H9 (cell line): ENCODE measurements at regions not wholly inside any gene's neighbourhood (a gene's known extent, or its start where the extent isn't known, plus 50 kb on each side); places are given as distances from the start of the nearest gene placed in this dataset.

ENCODE experiments used
- DNase-seq: peaks from one replicate; pipeline ENCODE4 v3.0.0-alpha.2; 2017
- H2AFZ ChIP-seq: one replicate; pipeline ENCODE4 v1.6.1; 2013; ENCODE audit warnings: mild to moderate bottlenecking, low read length, control low read depth, moderate library complexity
- H2AK5ac ChIP-seq: 2 replicates; pipeline ENCODE4 v1.6.1; 2013; ENCODE audit warnings: low read length, control low read depth, mixed read lengths; ENCODE audit not compliant: insufficient read length
- H2BK120ac ChIP-seq: one replicate; pipeline ENCODE4 v1.6.1; 2013; ENCODE audit warnings: low read depth, mild to moderate bottlenecking, low read length, control low read depth, inconsistent platforms; ENCODE audit not compliant: poor library complexity, severe bottlenecking
- H2BK12ac ChIP-seq: 2 replicates; pipeline ENCODE4 v1.6.1; 2013; ENCODE audit warnings: low read length, control low read depth, mixed read lengths, low read depth; ENCODE audit not compliant: insufficient read length
- H2BK15ac ChIP-seq: 2 replicates; pipeline ENCODE4 v1.6.1; 2013; ENCODE audit warnings: low read depth, low read length, control low read depth
- H2BK20ac ChIP-seq: one replicate; pipeline ENCODE4 v1.6.1; 2013; ENCODE audit warnings: low read depth, mild to moderate bottlenecking, low read length, control low read depth, inconsistent platforms; ENCODE audit not compliant: poor library complexity, severe bottlenecking
- H2BK5ac ChIP-seq: 2 replicates; pipeline ENCODE4 v1.6.1; 2013; ENCODE audit warnings: low read length, control low read depth, mixed read lengths; ENCODE audit not compliant: insufficient read length
- H3K14ac ChIP-seq: 2 replicates; pipeline ENCODE4 v1.6.1; 2013; ENCODE audit warnings: low read length, control low read depth; ENCODE audit not compliant: insufficient read depth
- H3K18ac ChIP-seq: 2 replicates; pipeline ENCODE4 v1.6.1; 2013; ENCODE audit warnings: low read depth, mild to moderate bottlenecking, mixed read lengths, low read length, control low read depth; ENCODE audit not compliant: insufficient read length
- H3K23ac ChIP-seq: 2 replicates; pipeline ENCODE4 v1.6.1; 2013; ENCODE audit warnings: low read length, control low read depth, mixed read lengths, low read depth; ENCODE audit not compliant: insufficient read length
- H3K23me2 ChIP-seq: 2 replicates; pipeline ENCODE4 v1.6.1; 2013; ENCODE audit warnings: low read depth, mild to moderate bottlenecking, mixed read lengths, low read length, control low read depth; ENCODE audit not compliant: insufficient read length, poor library complexity, severe bottlenecking
- H3K27ac ChIP-seq: 2 replicates; pipeline ENCODE4 v1.5.1; 2013; ENCODE audit warnings: low read length, control low read depth, mixed read lengths, low read depth; ENCODE audit not compliant: insufficient read length
- H3K27me3 ChIP-seq: 2 replicates; pipeline ENCODE4 v1.6.1; 2013; ENCODE audit warnings: low read length, control low read depth, inconsistent platforms; ENCODE audit not compliant: insufficient read depth
- H3K4ac ChIP-seq: 2 replicates; pipeline ENCODE4 v1.6.1; 2013; ENCODE audit warnings: low read depth, mild to moderate bottlenecking, control low read depth, inconsistent platforms, low read length, moderate library complexity
- H3K4me1 ChIP-seq: 2 replicates; pipeline ENCODE4 v1.6.1; 2013; ENCODE audit warnings: low read length, control low read depth, inconsistent platforms; ENCODE audit not compliant: insufficient read depth
- H3K4me2 ChIP-seq: 2 replicates; pipeline ENCODE4 v1.6.1; 2013; ENCODE audit warnings: low read length, control low read depth, mixed read lengths; ENCODE audit not compliant: insufficient read length, insufficient read depth
- H3K56ac ChIP-seq: 2 replicates; pipeline ENCODE4 v1.6.1; 2013; ENCODE audit warnings: low read depth, mild to moderate bottlenecking, mixed read lengths, low read length, control low read depth; ENCODE audit not compliant: insufficient read length
- H3K79me1 ChIP-seq: 2 replicates; pipeline ENCODE4 v1.6.1; 2013; ENCODE audit warnings: low read depth, mild to moderate bottlenecking, moderate library complexity, low read length, control low read depth, inconsistent platforms; ENCODE audit not compliant: insufficient read depth, poor library complexity, severe bottlenecking
- H3K79me2 ChIP-seq: 2 replicates; pipeline ENCODE4 v1.6.1; 2013; ENCODE audit warnings: low read length, control low read depth, inconsistent platforms; ENCODE audit not compliant: insufficient read depth
- H3K9ac ChIP-seq: 2 replicates; pipeline ENCODE4 v1.6.1; 2013; ENCODE audit warnings: low read length, control low read depth, mixed read lengths; ENCODE audit not compliant: insufficient read length; ENCODE audit errors: extremely low read depth
- H3K9me3 ChIP-seq: one replicate; pipeline ENCODE4 v1.6.1; 2013; ENCODE audit warnings: low read depth, low read length, inconsistent platforms; ENCODE audit not compliant: control insufficient read depth
- H3T11ph ChIP-seq: one replicate; pipeline ENCODE4 v1.6.1; 2013; ENCODE audit warnings: mild to moderate bottlenecking, low read length, control low read depth, inconsistent platforms
- H4K20me1 ChIP-seq: one replicate; pipeline ENCODE4 v1.6.1; 2013; ENCODE audit not compliant: control insufficient read depth, insufficient read length, insufficient read depth
- H4K5ac ChIP-seq: 2 replicates; pipeline ENCODE4 v1.6.1; 2013; ENCODE audit warnings: low read depth, mild to moderate bottlenecking, mixed read lengths, low read length, control low read depth; ENCODE audit not compliant: insufficient read length
- H4K8ac ChIP-seq: replicated peaks from 2 replicates; pipeline ENCODE4 v1.6.1; 2013; ENCODE audit warnings: low read length, control low read depth, mixed read lengths, low read depth; ENCODE audit not compliant: insufficient read length
- H4K91ac ChIP-seq: 2 replicates; pipeline ENCODE4 v1.6.1; 2013; ENCODE audit warnings: low read depth, mild to moderate bottlenecking, moderate library complexity, mixed read lengths, low read length, control low read depth; ENCODE audit not compliant: insufficient read length
- H3K27ac Mint-ChIP-seq, 3 experiments: 2 replicates in 2 of 3; 3 replicates in 1 of 3; pipeline ENCODE4 v1.8.0; 2020 to 2021; ENCODE audit warnings: mixed read lengths in 3 of 3, mild to moderate bottlenecking in 1 of 3, moderate library complexity in 1 of 3
- H3K27me3 Mint-ChIP-seq: 2 replicates; pipeline ENCODE4 v1.8.0; 2021; ENCODE audit warnings: low read depth, mild to moderate bottlenecking, moderate library complexity, mixed read lengths
- H3K36me3 Mint-ChIP-seq, 3 experiments: 2 replicates in 2 of 3; 3 replicates in 1 of 3; pipeline ENCODE4 v1.8.0; 2020 to 2021; ENCODE audit warnings: low read depth in 3 of 3, mixed read lengths in 3 of 3; ENCODE audit not compliant: insufficient read depth in 1 of 3
- H3K4me1 Mint-ChIP-seq, 2 experiments: 2 replicates each; pipeline ENCODE4 v1.8.0; 2020; ENCODE audit warnings: mixed read lengths in 2 of 2
- H3K4me3 Mint-ChIP-seq, 2 experiments: 2 replicates in 1 of 2; 3 replicates in 1 of 2; pipeline ENCODE4 v1.8.0; 2020 to 2021; ENCODE audit warnings: mild to moderate bottlenecking in 2 of 2, mixed read lengths in 2 of 2, moderate library complexity in 1 of 2
- H3K9me3 Mint-ChIP-seq, 2 experiments: 2 replicates in 1 of 2; 3 replicates in 1 of 2; pipeline ENCODE4 v1.8.0; 2020; ENCODE audit warnings: mild to moderate bottlenecking in 2 of 2, mixed read lengths in 2 of 2, moderate library complexity in 1 of 2
- CTCF ChIP-seq: fragments of 200-600 bp; sonication (generic); conservative IDR thresholded peaks from 3 replicates; pipeline ENCODE4 v1.8.0; 2021; ENCODE audit warnings: antibody characterized with exemption, mild to moderate bottlenecking
- WGBS: extraction: QIAGEN DNeasy Blood & Tissue Kit; methylation state at CpG from one replicate; pipeline ENCODE4 v1.1.7; 2013; ENCODE audit warnings: missing lambda C conversion rate, low lambda C conversion rate, mixed read lengths; ENCODE audit not compliant: insufficient read length; ENCODE audit errors: extremely low coverage; 5-methylcytosine and 5-hydroxymethylcytosine counted together

- no peak overlapping the region for H3T11ph ChIP-seq
- H3K79me1 ChIP-seq: no peaks in the 10 kb centered on the region
- H3K79me2 ChIP-seq: no peaks in the 10 kb centered on the region
- no peak overlapping the region for H2BK5ac ChIP-seq
- H2AK5ac ChIP-seq: no peak overlapping the region
- WGBS: no CpG with 5 or more reads among the region's 3 CpGs
- H2BK20ac ChIP-seq: no peak overlapping the region
- Mint-ChIP-seq H3K36me3 (no peaks in the 10 kb centered on the region), H3K4me1 (peaks cover 3 to 4% of the 10 kb centered on the region in 2 experiments), H3K27me3 (no peaks in the 10 kb centered on the region), H3K4me3 (no peak overlapping the region), H3K27ac (no peak overlapping the region), H3K9me3 (no peaks in the 10 kb centered on the region)
- H3K4me2 ChIP-seq: no peak overlapping the region
- H3K18ac ChIP-seq: no peak overlapping the region
- H4K5ac ChIP-seq: no peak overlapping the region
- TF ChIP-seq CTCF: no peak
- no peak overlapping the region for H2AFZ ChIP-seq
- H4K8ac ChIP-seq: no peak overlapping the region
- H2BK15ac ChIP-seq: no peak overlapping the region
- H3K23me2 ChIP-seq: no peaks in the 10 kb centered on the region
- H4K91ac ChIP-seq: no peak overlapping the region
- H2BK120ac ChIP-seq: no peak overlapping the region
- no peak overlapping the region for H3K14ac ChIP-seq
- no peak for DNase-seq
- H3K23ac ChIP-seq: no peak overlapping the region
- no peaks in the 10 kb centered on the region for H3K4me1 ChIP-seq
- no peak overlapping the region for H2BK12ac ChIP-seq
- H3K9me3 ChIP-seq: no peaks in the 10 kb centered on the region
- no peak overlapping the region for H3K56ac ChIP-seq
- no peak overlapping the region for H3K9ac ChIP-seq
- H3K27ac ChIP-seq: no peak overlapping the region
- H4K20me1 ChIP-seq: no peaks in the 10 kb centered on the region
- no peak overlapping the region for H3K4ac ChIP-seq
- no peaks in the 10 kb centered on the region for H3K27me3 ChIP-seq
Observed at GRCh38 chr12:20144341-20144740, 224.0 kb upstream of the PDE3A start.
